Adipocyte (in vitro differentiated cells): ENCODE measurements at regions not wholly inside any gene's neighbourhood (a gene's known extent, or its start where the extent isn't known, plus 50 kb on each side); places are given as distances from the start of the nearest gene placed in this dataset.

ENCODE experiments used
- DNase-seq: peaks from one replicate; pipeline ENCODE4 v3.0.0-alpha.2; 2015; ENCODE audit warnings: low read depth
- H3K27me3 ChIP-seq: replicated peaks from 2 replicates; pipeline ENCODE4 v1.7.0; 2013; ENCODE audit warnings: mild to moderate bottlenecking, low read length, moderate library complexity; ENCODE audit not compliant: control insufficient read depth, insufficient read depth
- H3K36me3 ChIP-seq: 2 replicates; pipeline ENCODE4 v1.7.0; 2013; ENCODE audit warnings: low read length, mild to moderate bottlenecking, moderate library complexity; ENCODE audit not compliant: control insufficient read depth, insufficient read depth, severe bottlenecking
- H3K4me1 ChIP-seq: 2 replicates; pipeline ENCODE4 v1.7.0; 2013; ENCODE audit warnings: mild to moderate bottlenecking, low read length, moderate library complexity; ENCODE audit not compliant: control insufficient read depth, insufficient read depth
- H3K4me3 ChIP-seq: 2 replicates; pipeline ENCODE4 v1.7.0; 2013; ENCODE audit warnings: mild to moderate bottlenecking, low read length, moderate library complexity
- H3K9ac ChIP-seq: 2 replicates; pipeline ENCODE4 v1.7.0; 2013; ENCODE audit warnings: mild to moderate bottlenecking, low read length, moderate library complexity
- H3K9me3 ChIP-seq: 2 replicates; pipeline ENCODE4 v1.7.0; 2013; ENCODE audit warnings: mild to moderate bottlenecking, low read length, moderate library complexity; ENCODE audit not compliant: control insufficient read depth

GRCh38 chr7:1324028-1324900, 91.6 kb downstream of the UNCX start:
- no peak for DNase-seq

GRCh38 chr7:1325246-1325645, 92.6 kb downstream of the UNCX start:
- no peaks in the 10 kb centered on the region for H3K9me3 ChIP-seq
- H3K36me3 ChIP-seq, result no peaks in the 10 kb centered on the region
- no peaks in the 10 kb centered on the region for H3K4me1 ChIP-seq
- H3K27me3 ChIP-seq, result peaks cover 32% of the 10 kb centered on the region
- H3K9ac ChIP-seq, result no peak overlapping the region
- no peak for DNase-seq
- H3K4me3 ChIP-seq, result no peak overlapping the region

More at GRCh38 chr7:1324028-1324900, 91.6 kb downstream of the UNCX start:
- Histone ChIP-seq H3K27me3 (peaks cover 27% of the 10 kb centered on the region), H3K36me3 (no peaks in the 10 kb centered on the region), H3K9me3 (no peaks in the 10 kb centered on the region), H3K9ac (no peak overlapping the region), H3K4me3 (no peak overlapping the region), H3K4me1 (no peaks in the 10 kb centered on the region)

- no peaks in the 10 kb centered on the region for H3K36me3 ChIP-seq
- no peak overlapping the region for H3K4me3 ChIP-seq
- no peak for DNase-seq
- H3K9ac ChIP-seq, result no peak overlapping the region
- no peaks in the 10 kb centered on the region for H3K4me1 ChIP-seq
- H3K27me3 ChIP-seq, result peaks cover 38% of the 10 kb centered on the region
- no peaks in the 10 kb centered on the region for H3K9me3 ChIP-seq
Observed at GRCh38 chr7:1325646-1326510, 93.2 kb downstream of the UNCX start.

GRCh38 chr7:1326511-1326785, 93.8 kb downstream of the UNCX start:
- Histone ChIP-seq H3K27me3 (peaks cover 41% of the 10 kb centered on the region), H3K36me3 (no peaks in the 10 kb centered on the region), H3K9ac (no peak overlapping the region), H3K4me1 (no peaks in the 10 kb centered on the region), H3K4me3 (no peak overlapping the region), H3K9me3 (no peaks in the 10 kb centered on the region)
- no peak for DNase-seq

- no peak overlapping the region for H3K4me3 ChIP-seq
- no peaks in the 10 kb centered on the region for H3K4me1 ChIP-seq
- peaks cover 38% of the 10 kb centered on the region for H3K27me3 ChIP-seq
- H3K9ac ChIP-seq, result no peak overlapping the region
- no peaks in the 10 kb centered on the region for H3K36me3 ChIP-seq
- DNase-seq, result no peak
- H3K9me3 ChIP-seq, result no peaks in the 10 kb centered on the region
Observed at GRCh38 chr7:1329261-1329660, 96.6 kb downstream of the UNCX start.

- Histone ChIP-seq H3K4me3 (no peak overlapping the region), H3K4me1 (no peaks in the 10 kb centered on the region), H3K36me3 (no peaks in the 10 kb centered on the region), H3K9me3 (no peaks in the 10 kb centered on the region), H3K9ac (no peak overlapping the region), H3K27me3 (peaks cover 37% of the 10 kb centered on the region)
- DNase-seq, result no peak
Observed at GRCh38 chr7:1329966-1330800, 97.5 kb downstream of the UNCX start.

GRCh38 chr7:1330801-1331425, 98.2 kb downstream of the UNCX start:
- Histone ChIP-seq H3K9ac (no peak overlapping the region), H3K36me3 (no peaks in the 10 kb centered on the region), H3K9me3 (no peaks in the 10 kb centered on the region), H3K4me3 (no peak overlapping the region), H3K27me3 (peaks cover 32% of the 10 kb centered on the region), H3K4me1 (no peaks in the 10 kb centered on the region)
- no peak for DNase-seq

- no peak for DNase-seq
- Histone ChIP-seq H3K27me3 (peaks cover 28% of the 10 kb centered on the region), H3K9me3 (peaks cover 8% of the 10 kb centered on the region), H3K9ac (no peak overlapping the region), H3K4me1 (no peaks in the 10 kb centered on the region), H3K4me3 (no peak overlapping the region), H3K36me3 (no peaks in the 10 kb centered on the region)
Observed at GRCh38 chr7:1331561-1332467, 99.1 kb downstream of the UNCX start.

- H3K4me1 ChIP-seq, result no peaks in the 10 kb centered on the region
- H3K27me3 ChIP-seq, result peaks cover 35% of the 10 kb centered on the region
- H3K9me3 ChIP-seq, result peaks cover 18% of the 10 kb centered on the region
- no peak for DNase-seq
- no peak overlapping the region for H3K9ac ChIP-seq
- no peaks in the 10 kb centered on the region for H3K36me3 ChIP-seq
- no peak overlapping the region for H3K4me3 ChIP-seq
Observed at GRCh38 chr7:1336509-1336908, 103.8 kb downstream of the UNCX start.

- no peak overlapping the region for H3K4me3 ChIP-seq
Observed at GRCh38 chr7:1339611-1340010, 106.9 kb downstream of the UNCX start.

More at GRCh38 chr7:1339611-1340010, 106.9 kb downstream of the UNCX start:
- H3K36me3 ChIP-seq, result no peaks in the 10 kb centered on the region
- peaks cover 32% of the 10 kb centered on the region for H3K27me3 ChIP-seq
- H3K9ac ChIP-seq, result no peak overlapping the region
- peaks cover 18% of the 10 kb centered on the region for H3K9me3 ChIP-seq
- no peaks in the 10 kb centered on the region for H3K4me1 ChIP-seq
- no peak for DNase-seq
